ENCODE measurements at regions not wholly inside any gene's neighbourhood (a gene's known extent, or its start where the extent isn't known, plus 50 kb on each side); places are given as distances from the start of the nearest gene placed in this dataset.

GRCh38 chr12:112590281-112590680, 171.5 kb downstream of the PTPN11 start:
- WGBS, 2 donors = 30 to 31% methylated on average over 3 of the region's 3 CpGs
- peak in 1 of 2 donors; percentile 59 for DNase-seq (ENCODE audit: low spot score in 2 of 2)
- intact Hi-C loops (cut with DNase I; ENCODE audit: low total_unique reads) = no loop called here
- TF ChIP-seq CTCF (IDR thresholded peaks at IDR 0.05) (no peak), POLR2A (IDR thresholded peaks at IDR 0.05) (no peak)
- no peak overlapping the region for H3K4me3 ChIP-seq (ENCODE audit: low read depth, poor library complexity, severe bottlenecking)

- no peak for TF ChIP-seq CTCF (IDR thresholded peaks at IDR 0.05)
- no peak for TF ChIP-seq POLR2A (IDR thresholded peaks at IDR 0.05)
- DNase-seq (ENCODE audit: low spot score in 2 of 2) = no peak
- 64 to 65% methylated on average over 5 of the region's 5 CpGs for WGBS, 2 donors
- no peak overlapping the region for H3K4me3 ChIP-seq (ENCODE audit: low read depth, poor library complexity, severe bottlenecking)
- intact Hi-C loops (cut with DNase I; ENCODE audit: low total_unique reads) = no loop called here
Measured at GRCh38 chr12:112591488-112591887, 172.7 kb downstream of the PTPN11 start.

- intact Hi-C loops (cut with DNase I; ENCODE audit: low total_unique reads) = no loop called here
- TF ChIP-seq CTCF (IDR thresholded peaks at IDR 0.05) (no peak), POLR2A (IDR thresholded peaks at IDR 0.05) (no peak)
Measured at GRCh38 chr12:112595410-112595809, 176.7 kb downstream of the PTPN11 start.

GRCh38 chr12:112597986-112598385, 179.2 kb downstream of the PTPN11 start:
- 68 to 86% methylated on average over 4 of the region's 4 CpGs for WGBS, 2 donors

More at GRCh38 chr12:112595410-112595809, 176.7 kb downstream of the PTPN11 start:
- 21 to 38% methylated on average over 2 of the region's 2 CpGs for WGBS, 2 donors
- no peak for DNase-seq (ENCODE audit: low spot score in 2 of 2)
- no peak overlapping the region for H3K4me3 ChIP-seq (ENCODE audit: low read depth, poor library complexity, severe bottlenecking)

GRCh38 chr12:112598626-112599025, 179.9 kb downstream of the PTPN11 start:
- intact Hi-C loops (cut with DNase I; ENCODE audit: low total_unique reads) = no loop called here
- DNase-seq (ENCODE audit: low spot score in 2 of 2) = no peak
- WGBS, 2 donors = 56% methylated on average over 1 of the region's 1 CpG
- TF ChIP-seq POLR2A (IDR thresholded peaks at IDR 0.05) (no peak), CTCF (IDR thresholded peaks at IDR 0.05) (no peak)
- no peak overlapping the region for H3K4me3 ChIP-seq (ENCODE audit: low read depth, poor library complexity, severe bottlenecking)

More at GRCh38 chr12:112597986-112598385, 179.2 kb downstream of the PTPN11 start:
- intact Hi-C loops (cut with DNase I; ENCODE audit: low total_unique reads) = no loop called here
- no peak for DNase-seq (ENCODE audit: low spot score in 2 of 2)
- H3K4me3 ChIP-seq (ENCODE audit: low read depth, poor library complexity, severe bottlenecking) = no peak overlapping the region
- TF ChIP-seq POLR2A (IDR thresholded peaks at IDR 0.05) (no peak), CTCF (IDR thresholded peaks at IDR 0.05) (no peak)

GRCh38 chr12:112599871-112600270, 181.1 kb downstream of the PTPN11 start:
- DNase-seq (ENCODE audit: low spot score in 2 of 2) = no peak
- H3K4me3 ChIP-seq (ENCODE audit: low read depth, poor library complexity, severe bottlenecking) = no peak overlapping the region
- no peak for TF ChIP-seq CTCF (IDR thresholded peaks at IDR 0.05)
- no peak for TF ChIP-seq POLR2A (IDR thresholded peaks at IDR 0.05)
- 39 to 43% methylated on average over 3 of the region's 3 CpGs for WGBS, 2 donors
- intact Hi-C loops (cut with DNase I; ENCODE audit: low total_unique reads) = no loop called here
